HepG2 (cell line): ENCODE measurements at regions not wholly inside any gene's neighbourhood (a gene's known extent, or its start where the extent isn't known, plus 50 kb on each side); places are given as distances from the start of the nearest gene placed in this dataset.

Source experiments
- ATAC-seq: fragments of 200-7000 bp; cut with Tn5 transposase; 3 replicates; pipeline ENCODE4 v1.9.1; 2020; ENCODE audit warnings: mild to moderate bottlenecking, moderate library complexity
- BruUV-seq: library from RNA; stranded (reverse); fragments of 400-500 nt; replicated peaks from 2 replicates; lab custom pipeline; 2021; lab: Mats Ljungman, UMichigan
- CTCF ChIA-PET: fragments of 300-600 bp; formaldehyde crosslinking; extraction: SDS; loops from one replicate; lab custom pipeline; 2021; ENCODE audit warnings: low total read pairs, inconsistent platforms, low intra/inter-chr PET ratio; lab: Yijun Ruan, JAX
- POLR2A ChIA-PET: fragments of 350-600 bp; sonication (Branson Sonifier 250); formaldehyde crosslinking; loops from one replicate; lab custom pipeline; 2020; ENCODE audit warnings: antibody characterized with exemption, inconsistent platforms; lab: Yijun Ruan, JAX
- DNase-seq: peaks from one replicate; pipeline ENCODE4 v3.0.0-alpha.2; 2015; ENCODE audit warnings: low spot score
- FAIRE-seq: peaks from 3 replicates; lab custom pipeline; 2011; peaks lifted over from hg19 to GRCh38; lab: Jason Lieb, UNC
- H2AFZ ChIP-seq: one replicate; pipeline ENCODE4 v1.6.1; 2011; ENCODE audit warnings: low read length, inconsistent platforms
- H3K27ac ChIP-seq: fragments of 300-600 bp; 3 replicates; pipeline ENCODE4 v1.8.0; 2011; ENCODE audit warnings: mixed run types, mild to moderate bottlenecking, mixed read lengths, low read length, inconsistent platforms; ENCODE audit not compliant: insufficient read depth; ENCODE audit errors: extremely low read length
- H3K27me3 ChIP-seq, 2 experiments: fragments of 200-600 bp in 1 of 2; 2 replicates in 1 of 2; 3 replicates in 1 of 2; pipeline versions ENCODE4 v1.6.0 to v1.8.0; 2011; ENCODE audit warnings: low read length in 2 of 2, mild to moderate bottlenecking in 2 of 2, moderate library complexity in 2 of 2, inconsistent platforms in 1 of 2; ENCODE audit not compliant: insufficient read depth in 2 of 2, control insufficient read depth in 1 of 2
- H3K36me3 ChIP-seq, 2 experiments: fragments of 200-600 bp in 1 of 2; replicated peaks in 1 of 2; 2 replicates in 1 of 2; 3 replicates in 1 of 2; pipeline versions ENCODE4 v1.5.1 to v1.8.0; 2011; ENCODE audit warnings: low read length in 2 of 2, inconsistent platforms in 1 of 2; ENCODE audit not compliant: insufficient read depth in 2 of 2, control insufficient read depth in 1 of 2
- H3K4me1 ChIP-seq: 2 replicates; pipeline ENCODE4 v1.5.1; 2012; ENCODE audit warnings: low read length, inconsistent platforms; ENCODE audit not compliant: insufficient read depth
- H3K4me2 ChIP-seq: 2 replicates; pipeline ENCODE4 v1.6.0; 2011; ENCODE audit warnings: low read depth, low read length, inconsistent platforms
- H3K4me3 ChIP-seq, 3 experiments: fragments of 200-600 bp in 1 of 3; sonication (generic), shearing (Covaris generic) in 1 of 3; replicated peaks in 1 of 3; 2 replicates each; pipeline ENCODE4 v1.5.1; 2011 to 2016; ENCODE audit warnings: low read length in 3 of 3, inconsistent platforms in 2 of 3, low read depth in 2 of 3, mild to moderate bottlenecking in 2 of 3, control low read depth in 1 of 3, mixed read lengths in 1 of 3; ENCODE audit not compliant: insufficient read depth in 1 of 3
- H3K79me2 ChIP-seq: one replicate; pipeline ENCODE4 v1.6.1; 2011; ENCODE audit warnings: low read length, inconsistent platforms; ENCODE audit not compliant: insufficient read depth
- H3K9ac ChIP-seq: 2 replicates; pipeline ENCODE4 v1.6.0; 2011; ENCODE audit warnings: mild to moderate bottlenecking, low read depth, low read length, inconsistent platforms; ENCODE audit not compliant: insufficient read depth
- H3K9me3 ChIP-seq: 2 replicates; pipeline ENCODE4 v1.5.1; 2012; ENCODE audit warnings: mild to moderate bottlenecking, low read length
- H4K20me1 ChIP-seq: 2 replicates; pipeline ENCODE4 v1.6.0; 2011; ENCODE audit warnings: inconsistent platforms, mild to moderate bottlenecking, low read length, moderate library complexity; ENCODE audit not compliant: insufficient read depth
- BCLAF1 ChIP-seq: fragments of 450-650 bp; IDR thresholded peaks from 2 replicates; pipeline ENCODE4 v1.6.1; 2017; ENCODE audit warnings: mild to moderate bottlenecking
- EP300 ChIP-seq, 3 experiments: sonication (generic) in 1 of 3; formaldehyde crosslinking in 1 of 3; IDR thresholded peaks; 2 replicates each; pipeline versions ENCODE4 v1.5.1 to v1.6.1; 2011 to 2020; ENCODE audit warnings: low read depth in 2 of 3, low read length in 2 of 3, borderline replicate concordance in 1 of 3, improper control_type of control experiment in 1 of 3, mild to moderate bottlenecking in 1 of 3, missing genetic modification reagents in 1 of 3, moderate library complexity in 1 of 3
- FOSL2 ChIP-seq: sonication (generic); formaldehyde crosslinking; IDR thresholded peaks from 2 replicates; pipeline ENCODE4 v1.4.0; 2020; ENCODE audit warnings: missing genetic modification reagents
- FOXO1 ChIP-seq: sonication (generic); formaldehyde crosslinking; IDR thresholded peaks from 2 replicates; pipeline ENCODE4 v1.4.0; 2020; ENCODE audit warnings: missing genetic modification reagents
- KDM5A ChIP-seq: fragments of 200-600 bp; sonication (generic); IDR thresholded peaks from 2 replicates; pipeline ENCODE4 v1.7.0; 2018; ENCODE audit warnings: antibody characterized with exemption, mild to moderate bottlenecking, low read length, borderline replicate concordance
- MAFF ChIP-seq: IDR thresholded peaks from 2 replicates; pipeline ENCODE4 v1.6.1; 2011; ENCODE audit warnings: low read depth, low read length, improper control_type of control experiment
- MEIS2 ChIP-seq: sonication (generic); formaldehyde crosslinking; IDR thresholded peaks from 2 replicates; pipeline ENCODE4 v1.9.0; 2021; ENCODE audit warnings: mild to moderate bottlenecking, missing genetic modification reagents
- NFKBIZ ChIP-seq: IDR thresholded peaks from 2 replicates; pipeline ENCODE4 v1.6.1; 2018; ENCODE audit warnings: missing genetic modification reagents, missing compliant biosample characterization
- SALL1 ChIP-seq: sonication (generic); formaldehyde crosslinking; IDR thresholded peaks from 2 replicates; pipeline ENCODE4 v1.8.0; 2022; ENCODE audit warnings: mild to moderate bottlenecking, missing genetic modification reagents
- WGBS: methylation state at CpG from one replicate; pipeline ENCODE4 v1.1.6; 2017; ENCODE audit warnings: low lambda C conversion rate; 5-methylcytosine and 5-hydroxymethylcytosine counted together
- in situ Hi-C: cut with HindIII; loops from 2 replicates; pipeline ENCODE4 v1.10.0; 2017; ENCODE audit warnings: low pct_unique_long_range_greater_than_20kb; ENCODE audit not compliant: extremely low pct_ligation_motif_present
- intact Hi-C: fragments of 100-400 bp; cut with micrococcal nuclease; formaldehyde crosslinking; loops from one replicate; pipeline ENCODE4 v1.10.0; 2022; ENCODE audit not compliant: unreplicated experiment

GRCh38 chr10:85400981-85401695 is 965.5 kb downstream of the GRID1 start:
- Histone ChIP-seq H3K27ac (no peak overlapping the region), H3K79me2 (no peaks in the 10 kb centered on the region), H2AFZ (no peak overlapping the region), H3K9ac (no peak overlapping the region), H3K4me1 (no peaks in the 10 kb centered on the region), H3K9me3 (no peaks in the 10 kb centered on the region), H3K4me3 (no peak overlapping the region), H3K36me3 (no peaks in the 10 kb centered on the region), H3K4me2 (no peak overlapping the region), H4K20me1 (no peaks in the 10 kb centered on the region), H3K27me3 (no peaks in the 10 kb centered on the region)
- WGBS = 0% methylated on average over 1 of the region's 1 CpG
- FAIRE-seq (no peak), ATAC-seq (no peak), DNase-seq (no peak)
- ChIA-PET CTCF (no interaction called here), POLR2A (no interaction called here)
- TF ChIP-seq FOSL2 (CRISPR knock-in tag) (no peak), MAFF (no peak), FOXO1 (CRISPR knock-in tag) (no peak), SALL1 (CRISPR knock-in tag) (no peak), KDM5A (no peak), MEIS2 (no peak)
- no TSS peak for BruUV-seq
- in situ Hi-C loops = no loop called here
- intact Hi-C loops = no loop called here

GRCh38 chr10:85402541-85402940 is 964.1 kb downstream of the GRID1 start:
- TF ChIP-seq EP300 (IDR thresholded peaks at IDR 0.05; ENCODE audit: low read depth in 2 of 2, low read length in 2 of 2) = no peak
- TF ChIP-seq EP300 (CRISPR knock-in tag; IDR thresholded peaks at IDR 0.05; ENCODE audit: borderline replicate concordance) = no peak
- no peak for TF ChIP-seq NFKBIZ
- no peak for TF ChIP-seq BCLAF1
- no peaks in the 10 kb centered on the region for H3K9me3 ChIP-seq
- ChIA-PET CTCF (no interaction called here), POLR2A (no interaction called here)
- H3K27ac ChIP-seq = no peak overlapping the region
- WGBS = 0% methylated on average over 1 of the region's 1 CpG
- ATAC-seq (no peak), FAIRE-seq (no peak), DNase-seq (no peak)
- BruUV-seq = no TSS peak
- H4K20me1 ChIP-seq = no peaks in the 10 kb centered on the region
- no peaks in the 10 kb centered on the region for H3K27me3 ChIP-seq
- H3K9ac ChIP-seq = no peak overlapping the region
- no peaks in the 10 kb centered on the region for H3K79me2 ChIP-seq
- no peaks in the 10 kb centered on the region for H3K36me3 ChIP-seq
- H3K4me1 ChIP-seq = no peaks in the 10 kb centered on the region
- no peak overlapping the region for H3K4me3 ChIP-seq
- H3K4me2 ChIP-seq = no peak overlapping the region
- in situ Hi-C loops (no loop called here), intact Hi-C loops (no loop called here)
- H2AFZ ChIP-seq = no peak overlapping the region
